ENCODE measurements at regions not wholly inside any gene's neighbourhood (a gene's known extent, or its start where the extent isn't known, plus 50 kb on each side); places are given as distances from the start of the nearest gene placed in this dataset.
"Not testable (repeated sequence)": the region's sequence is repeated elsewhere in the genome, so short reads cannot be mapped to it uniquely, and the experiment has no call there.

DNA sequence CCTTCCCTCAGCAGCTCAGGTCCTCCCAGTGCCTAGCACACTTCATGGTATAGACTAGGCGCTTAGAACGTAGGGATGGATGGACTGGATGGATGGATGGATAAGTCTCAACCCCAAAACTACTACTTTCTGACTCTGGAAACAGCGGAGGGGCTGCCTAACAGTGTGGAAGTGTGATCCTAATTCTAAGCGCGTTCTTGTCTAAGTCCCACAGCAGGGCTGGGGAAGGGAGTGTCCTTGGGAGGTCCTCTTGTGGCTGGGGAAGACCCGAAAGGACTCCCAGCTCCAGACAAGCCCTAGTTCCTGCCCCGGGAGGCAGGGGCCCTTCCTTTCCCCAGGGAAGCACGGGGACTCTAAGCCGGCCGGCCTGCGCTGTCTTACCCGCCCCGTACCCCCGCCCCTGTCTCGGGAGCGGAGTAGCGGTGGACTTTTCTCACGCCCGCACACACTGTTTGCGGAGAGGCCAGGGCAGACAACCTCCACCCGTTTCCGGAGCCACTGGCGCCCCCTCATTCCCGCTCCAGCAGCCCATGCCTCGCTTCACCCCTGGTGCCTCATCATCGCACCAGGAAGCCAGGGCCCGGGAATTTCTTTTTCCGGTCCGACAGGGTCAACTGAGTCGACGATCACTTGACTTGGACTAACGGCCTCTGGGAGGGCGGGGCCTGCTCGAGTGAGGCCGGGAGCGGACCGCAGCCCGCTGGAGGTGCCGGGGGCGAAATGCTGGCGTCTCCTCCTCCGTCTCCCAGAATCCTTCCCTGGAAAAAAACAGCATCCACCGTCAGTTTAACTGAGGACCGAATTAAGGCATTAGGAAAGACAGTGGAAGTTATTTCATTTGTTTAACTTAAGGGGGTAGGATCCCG, 133.3 kb downstream of the TBC1D2B start:
- DNase-seq (ENCODE audit: low spot score), result peak; percentile 83

DNA sequence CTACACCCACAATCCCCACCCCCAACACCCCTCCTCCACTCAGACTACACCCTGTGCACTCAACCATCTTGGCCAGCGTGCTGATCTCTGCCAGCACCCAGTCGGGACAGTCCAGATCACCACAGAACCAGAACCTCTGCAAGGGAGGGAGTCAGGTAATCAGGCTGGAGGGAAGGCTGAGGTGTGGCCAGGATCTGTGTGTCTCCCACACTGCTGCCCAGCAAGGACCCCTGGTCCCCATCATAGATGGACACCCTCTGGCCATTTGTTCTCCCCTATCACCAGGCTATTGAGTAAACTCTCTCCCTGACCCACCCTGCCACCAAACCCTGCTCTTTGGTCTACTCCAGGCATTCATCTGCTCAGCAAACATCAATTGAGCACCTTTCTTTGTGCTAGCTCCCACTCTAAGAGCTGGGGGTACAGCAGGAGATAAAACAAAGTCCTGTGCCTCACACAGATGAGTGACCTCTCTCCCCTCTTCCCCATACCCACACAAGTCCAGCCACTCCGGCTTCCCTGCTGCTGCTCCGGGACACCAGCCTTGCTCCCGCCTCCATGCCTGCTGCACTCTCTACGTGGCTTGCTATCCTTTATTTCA, 134.8 kb downstream of the TBC1D2B start:
- no peak for DNase-seq (ENCODE audit: low spot score)

DNA sequence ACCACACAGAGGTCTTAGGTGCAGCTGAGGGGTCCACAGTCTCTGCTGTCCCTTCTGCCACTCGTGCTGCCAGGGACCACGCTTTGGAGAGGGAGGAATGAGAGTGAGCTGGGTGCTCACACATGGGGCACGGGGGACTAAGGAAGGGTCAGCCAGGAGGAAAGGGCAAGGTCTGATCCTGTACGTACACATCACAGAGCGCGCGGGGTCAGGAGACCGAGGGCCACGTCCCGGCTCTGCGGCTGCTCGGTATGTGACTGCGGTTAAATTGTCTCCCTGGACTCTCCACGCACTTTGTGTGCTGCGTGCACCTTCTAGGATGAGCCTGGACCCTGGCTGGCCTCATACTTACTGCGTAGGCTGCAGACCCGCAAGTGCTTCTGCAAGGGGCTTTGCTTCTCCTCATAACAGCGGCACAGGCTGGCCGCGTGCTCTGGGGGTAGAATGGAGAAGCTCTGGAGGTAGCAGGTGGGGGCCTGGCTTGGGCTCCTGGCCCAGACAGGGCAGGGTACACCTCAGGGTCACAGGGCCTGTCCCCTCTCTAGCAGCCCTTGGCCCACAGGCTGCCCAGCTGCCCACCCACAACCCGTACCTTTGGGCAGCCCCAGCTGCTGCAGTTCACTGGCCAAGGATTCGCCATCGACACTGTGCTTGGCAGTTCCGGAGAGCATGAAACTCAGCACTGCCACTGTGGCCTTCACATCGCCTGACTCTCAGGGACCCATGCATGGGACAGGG, 136.3 kb downstream of the TBC1D2B start:
- not testable (repeated sequence) for DNase-seq (ENCODE audit: low spot score)

DNA sequence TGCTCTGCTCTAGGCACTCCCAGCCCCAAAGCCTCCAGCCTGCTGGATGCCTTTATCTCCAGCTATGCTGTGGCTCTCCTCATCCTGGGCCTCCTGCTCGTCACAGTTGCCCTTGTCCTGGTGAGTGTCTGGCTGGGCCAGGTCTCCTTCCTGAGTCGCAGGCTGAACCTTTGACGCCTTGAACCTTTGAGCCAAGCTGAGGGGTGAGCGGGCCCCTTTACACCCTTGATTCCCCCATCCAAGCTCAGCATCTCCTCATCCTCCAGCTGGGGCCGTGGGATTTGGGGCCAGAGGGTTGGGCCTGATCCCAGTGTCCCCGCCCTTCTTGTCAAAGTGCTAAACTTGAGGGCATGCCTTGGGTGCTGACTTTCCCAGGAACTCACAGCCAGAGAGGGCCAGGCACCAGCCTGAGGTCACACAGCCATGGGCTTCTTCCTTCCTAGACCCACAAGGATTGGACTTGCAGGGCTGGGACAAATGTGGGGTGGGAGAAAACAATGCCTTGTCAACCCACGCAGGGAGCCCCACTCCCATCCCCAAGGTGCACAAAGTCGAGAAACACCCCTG, 137.0 kb downstream of the TBC1D2B start:
- DNase-seq (ENCODE audit: low spot score), result no peak

DNA sequence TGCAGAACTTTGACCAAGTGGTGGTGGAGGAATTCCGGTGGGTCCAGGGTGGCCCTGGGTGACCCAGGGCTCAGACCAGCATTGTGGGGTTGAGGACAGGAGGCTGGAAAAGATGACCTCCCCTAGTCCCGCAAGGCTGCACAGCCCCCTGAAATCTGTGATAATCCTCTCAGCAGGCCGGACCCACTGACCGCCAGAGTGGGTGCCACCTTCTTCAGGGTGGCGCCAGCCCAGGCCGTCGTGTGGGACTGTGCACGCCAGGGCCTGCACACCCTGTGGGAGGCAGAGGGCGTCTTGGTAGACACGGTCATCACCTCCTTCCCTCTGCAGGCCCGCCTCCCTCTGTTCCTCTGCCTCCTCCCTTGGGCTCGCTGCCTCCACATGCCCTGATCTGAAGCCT, 137.7 kb downstream of the TBC1D2B start:
- no peak for DNase-seq (ENCODE audit: low spot score)

DNA sequence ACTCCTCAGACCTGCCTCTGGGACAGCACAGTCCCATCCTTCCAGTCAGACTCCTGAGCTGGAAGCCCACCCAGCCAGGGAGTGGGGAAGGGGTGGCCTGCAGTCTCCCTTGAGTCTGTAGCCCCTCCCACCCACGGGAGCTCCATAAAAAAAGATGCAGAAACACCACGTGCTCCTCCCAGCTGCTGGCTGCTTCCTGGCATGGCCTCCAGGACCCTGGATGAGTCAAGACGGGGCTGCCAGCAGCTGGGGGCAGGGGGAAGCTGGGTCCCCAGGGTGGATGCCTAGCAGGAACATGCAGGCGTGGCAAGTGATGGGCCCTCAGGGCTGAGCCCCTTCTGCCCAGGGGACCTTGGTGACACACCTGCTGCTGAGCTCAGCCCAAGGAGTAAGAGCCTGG, 138.5 kb downstream of the TBC1D2B start:
- not testable (repeated sequence) for DNase-seq (ENCODE audit: low spot score)

DNA sequence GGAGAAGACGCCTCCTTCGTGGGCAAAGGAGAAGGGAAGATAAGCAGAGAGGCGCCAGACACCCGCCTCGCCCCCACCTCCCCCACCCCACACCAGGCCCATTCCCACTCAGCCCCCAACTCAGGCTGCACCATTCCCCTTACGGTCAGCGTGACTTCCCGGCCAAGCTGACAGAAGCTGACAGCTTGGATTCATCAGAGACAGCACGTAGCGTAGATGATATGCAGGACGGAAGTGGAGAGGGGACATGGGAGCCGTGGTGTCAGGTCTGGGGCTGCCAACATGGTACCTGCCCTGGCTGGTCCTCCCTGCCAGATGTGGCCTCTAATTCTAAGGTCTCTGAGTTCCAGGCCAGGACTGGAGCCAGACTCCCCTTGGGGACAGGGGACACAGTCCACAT, 139.0 kb downstream of the TBC1D2B start:
- not testable (repeated sequence) for DNase-seq (ENCODE audit: low spot score)

DNA sequence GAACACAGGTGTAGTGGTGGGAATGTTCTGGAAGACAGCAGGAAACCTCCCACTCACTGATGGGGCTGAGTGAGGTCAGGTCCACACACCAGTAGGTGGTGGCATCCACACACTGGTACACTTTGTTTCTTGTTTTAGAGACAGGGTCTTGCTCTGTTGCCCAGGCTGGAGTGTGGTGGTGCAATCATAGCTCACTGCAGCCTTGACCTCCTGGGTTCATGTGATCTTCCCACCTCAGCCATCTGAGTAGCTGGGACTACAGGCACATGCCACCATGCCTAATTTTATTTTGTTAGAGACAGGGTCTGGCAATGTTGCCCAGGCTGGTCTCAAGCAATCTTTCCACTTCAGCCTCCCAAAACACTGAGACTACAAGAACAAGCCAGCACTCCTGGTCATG, 140.9 kb downstream of the TBC1D2B start:
- DNase-seq (ENCODE audit: low spot score), result not testable (repeated sequence)

DNA sequence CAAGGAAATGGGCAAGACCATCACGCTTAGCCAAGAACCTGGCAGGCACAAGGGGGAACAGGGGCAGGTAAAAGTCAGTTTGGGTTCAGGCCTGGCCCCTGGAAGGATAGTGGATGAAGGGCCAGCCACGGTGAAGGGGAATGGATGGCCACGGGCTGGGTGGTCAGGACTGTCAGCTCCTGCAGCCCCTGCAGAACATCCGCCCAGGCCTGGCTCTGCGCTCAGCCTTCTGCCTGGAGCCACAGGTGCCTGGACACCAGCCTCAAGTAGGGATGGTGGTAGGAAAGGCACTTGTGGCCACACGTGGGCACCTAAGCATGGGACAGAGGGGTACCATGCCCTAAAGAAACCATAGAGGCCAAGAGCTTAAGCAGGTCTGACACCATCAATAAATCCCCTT, 143.0 kb downstream of the TBC1D2B start:
- not testable (repeated sequence) for DNase-seq (ENCODE audit: low spot score)

DNA sequence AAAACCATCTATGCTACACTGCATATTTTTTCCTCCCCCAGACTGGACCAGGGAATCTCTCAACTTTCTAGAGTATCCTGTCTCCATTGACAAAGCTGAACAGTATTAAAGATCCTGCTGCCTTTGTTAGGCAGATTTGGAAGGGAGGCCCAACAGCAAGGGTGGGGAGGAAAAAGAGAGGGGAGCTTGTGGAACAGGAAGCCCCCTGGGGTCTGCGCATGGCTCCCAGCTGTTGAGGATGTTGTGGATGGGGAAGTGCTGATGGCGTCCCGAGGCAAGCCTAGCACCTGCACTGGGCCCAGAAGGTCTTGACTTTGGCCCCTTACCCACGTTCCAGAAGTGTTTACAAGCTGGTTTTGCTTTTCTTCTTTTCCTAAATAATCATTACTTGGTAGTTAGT, 146.6 kb downstream of the TBC1D2B start:
- DNase-seq (ENCODE audit: low spot score), result not testable (repeated sequence)

DNA sequence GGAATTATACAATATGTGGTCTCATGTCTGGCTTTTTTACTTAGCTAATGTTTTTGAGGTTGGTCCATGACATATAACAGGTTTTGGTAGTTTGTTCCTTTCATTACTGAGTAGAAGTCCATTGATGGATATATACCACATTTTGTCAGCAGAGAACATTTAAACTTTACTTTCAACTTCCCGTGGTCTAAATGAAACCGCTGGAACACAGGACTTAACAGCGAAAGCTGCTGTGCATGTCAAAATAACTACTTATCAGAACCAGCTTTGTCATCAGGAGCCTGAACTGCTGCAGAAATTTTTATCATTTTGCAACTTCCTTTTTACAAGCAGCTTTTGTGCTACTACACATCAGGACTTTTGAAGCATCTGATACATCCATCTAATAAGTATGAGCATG, 147.0 kb downstream of the TBC1D2B start:
- not testable (repeated sequence) for DNase-seq (ENCODE audit: low spot score)

DNA sequence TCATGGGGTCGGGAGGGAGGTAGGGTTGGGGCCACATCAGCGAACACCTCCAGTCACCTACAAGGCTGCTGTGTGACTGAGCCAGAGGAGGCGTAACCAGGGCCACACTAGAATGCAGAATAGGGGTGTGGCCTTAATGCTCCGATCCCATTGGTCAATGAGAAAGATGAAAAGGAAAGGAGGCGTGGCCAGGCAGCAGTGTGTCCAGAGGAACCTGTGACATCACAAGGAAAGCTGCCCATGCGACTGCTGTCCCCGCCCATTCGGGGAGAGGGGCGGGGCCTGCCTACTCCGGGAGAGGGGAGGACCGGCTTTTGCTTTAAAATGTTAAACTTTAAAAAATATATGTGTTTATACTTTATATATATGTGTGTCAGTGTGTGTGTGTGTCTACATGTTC, 150.7 kb downstream of the TBC1D2B start:
- not testable (repeated sequence) for DNase-seq (ENCODE audit: low spot score)

DNA sequence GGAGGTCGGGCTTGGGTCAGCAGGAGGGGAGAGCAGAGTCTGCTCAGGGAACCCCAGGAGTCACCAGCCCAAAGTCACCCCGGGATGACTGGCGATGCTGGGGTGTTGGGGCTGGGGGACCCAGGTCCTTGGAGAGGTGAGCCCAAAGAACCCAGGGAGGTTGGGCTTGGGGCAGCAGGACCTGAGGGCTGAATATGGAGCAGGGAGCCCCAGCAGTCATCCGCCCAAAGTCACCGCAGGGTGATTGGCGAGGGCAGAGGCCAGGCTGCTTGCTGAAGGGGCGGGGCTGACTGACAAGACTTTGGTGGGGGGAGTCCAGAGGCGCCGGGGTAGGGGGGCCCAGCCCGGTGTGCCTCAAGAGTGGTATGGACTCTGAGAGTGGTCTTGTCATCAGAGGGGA, 151.2 kb downstream of the TBC1D2B start:
- not testable (repeated sequence) for DNase-seq (ENCODE audit: low spot score)

DNA sequence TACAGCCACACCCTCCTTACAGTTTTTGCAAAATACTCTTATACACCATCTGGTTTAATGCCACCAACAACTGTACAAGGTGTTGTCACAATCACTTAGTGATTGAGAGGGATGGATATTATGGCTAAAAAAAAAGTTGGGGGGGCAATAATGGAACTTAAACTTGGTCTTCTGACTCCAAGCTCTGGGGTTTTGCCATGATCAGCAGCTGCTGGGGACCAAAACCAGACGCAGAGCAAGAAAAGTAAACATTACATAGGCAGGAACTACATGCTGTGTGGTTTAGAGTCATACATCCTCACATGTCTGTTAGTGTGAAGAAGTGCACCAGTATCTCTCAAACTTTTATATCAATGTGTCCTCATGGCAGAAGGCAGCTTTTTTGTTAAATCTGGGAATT, 152.4 kb downstream of the TBC1D2B start:
- DNase-seq (ENCODE audit: low spot score), result not testable (repeated sequence)

DNA sequence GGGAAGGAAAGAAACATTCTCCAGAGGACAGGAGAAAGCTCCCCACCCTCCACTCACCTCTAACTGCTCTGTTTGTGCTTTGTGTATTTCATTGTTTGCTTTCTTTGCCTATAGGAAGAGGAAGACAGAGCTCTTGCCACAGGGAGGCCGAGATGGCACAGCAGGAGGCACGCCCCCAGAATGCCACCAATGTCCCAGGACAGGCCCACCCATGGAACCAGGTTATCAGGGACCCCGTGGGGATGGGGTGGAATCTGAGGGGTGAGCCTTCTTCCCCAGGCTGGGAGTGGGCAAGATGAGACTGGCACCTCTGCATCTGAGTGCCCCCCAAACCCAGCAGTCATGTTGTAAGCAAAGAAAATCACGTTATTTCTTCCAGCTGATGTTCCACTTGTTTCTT, 155.8 kb downstream of the TBC1D2B start:
- DNase-seq (ENCODE audit: low spot score), result no peak

DNA sequence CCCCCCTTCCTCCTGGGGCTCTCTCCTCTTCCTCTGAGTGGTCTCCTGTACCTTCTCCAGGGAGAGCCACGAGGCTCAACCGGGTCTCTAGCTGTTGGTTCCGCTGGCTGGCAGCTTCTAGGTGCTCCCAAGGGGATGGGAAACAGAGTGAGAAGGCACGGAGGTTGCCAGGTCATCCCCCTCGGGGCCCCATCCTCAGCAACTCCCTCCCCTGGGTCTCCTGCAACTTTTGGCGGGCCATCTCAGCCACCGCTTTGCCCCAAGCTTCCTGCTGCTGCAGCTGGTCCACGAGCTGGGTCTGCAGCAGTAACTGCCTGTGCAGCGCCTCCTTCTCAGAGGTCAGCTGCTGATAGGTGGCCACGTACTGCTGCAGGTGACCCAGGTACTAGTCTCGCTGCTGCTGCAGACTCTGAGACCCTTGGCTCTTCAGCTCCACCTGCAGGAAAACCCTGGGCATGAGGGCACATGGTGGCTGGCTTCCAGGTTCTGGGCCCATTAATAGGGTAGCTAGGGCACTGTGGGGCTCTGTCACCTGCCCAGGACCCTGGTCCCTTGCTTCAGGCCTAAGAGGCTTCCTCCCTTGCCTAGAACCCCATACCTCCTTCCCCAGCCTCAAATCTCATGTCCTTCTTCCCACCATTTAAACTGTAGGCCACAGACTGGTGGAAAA, 160.4 kb downstream of the TBC1D2B start:
- not testable (repeated sequence) for DNase-seq (ENCODE audit: low spot score)

DNA sequence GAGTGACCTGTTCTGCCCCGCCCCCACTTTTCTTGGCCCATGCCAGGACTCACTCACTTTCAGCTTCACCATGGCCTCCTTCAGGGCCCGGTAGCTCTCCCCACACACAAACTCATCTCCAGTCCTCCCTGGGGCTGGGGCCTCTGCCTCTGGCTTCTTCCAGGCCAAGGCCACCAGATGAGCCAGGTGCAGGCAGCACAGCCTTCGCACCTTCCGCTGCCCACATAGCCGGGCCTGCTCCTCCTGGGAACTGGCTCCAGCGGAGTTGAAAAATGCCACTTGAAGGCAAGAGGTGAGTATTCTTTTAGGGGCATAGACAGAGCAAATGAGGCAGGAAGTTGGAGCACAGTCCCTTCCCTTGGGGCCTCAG, 161.6 kb downstream of the TBC1D2B start:
- not testable (repeated sequence) for DNase-seq (ENCODE audit: low spot score)

DNA sequence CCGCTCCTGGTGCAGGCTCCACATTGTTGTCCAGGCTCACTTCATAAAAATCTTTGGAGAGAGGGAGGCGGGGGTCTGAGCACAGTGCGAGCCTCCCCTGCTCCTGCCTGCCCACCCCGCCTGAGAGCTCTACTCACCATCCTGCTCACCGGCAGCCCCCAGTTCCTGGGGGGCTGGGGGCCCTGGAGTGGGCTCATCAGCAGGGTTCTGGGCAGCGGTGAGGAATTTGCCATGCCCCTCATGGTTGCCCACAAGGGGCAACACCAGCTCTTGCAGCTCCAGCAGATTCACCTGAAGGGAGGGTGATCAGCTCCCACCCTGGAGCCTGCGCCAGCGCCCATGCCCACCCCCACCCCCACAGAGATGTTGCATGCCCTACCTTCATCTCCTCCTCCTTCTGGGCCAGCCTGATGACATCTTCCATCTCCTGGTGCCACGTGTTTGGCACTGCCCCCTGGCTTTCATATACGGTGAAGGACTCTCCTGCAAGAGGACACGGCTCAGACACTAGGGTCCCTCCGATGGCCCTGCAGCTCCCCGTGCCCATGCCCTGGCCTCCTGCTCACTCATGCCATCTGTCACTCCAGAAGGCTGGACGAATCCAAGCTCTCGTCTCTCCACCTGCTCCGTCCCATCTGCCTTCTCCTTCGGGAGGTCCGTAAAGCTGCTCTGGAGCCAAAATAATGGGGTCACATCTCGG, 162.1 kb downstream of the TBC1D2B start:
- no peak for DNase-seq (ENCODE audit: low spot score)

DNA sequence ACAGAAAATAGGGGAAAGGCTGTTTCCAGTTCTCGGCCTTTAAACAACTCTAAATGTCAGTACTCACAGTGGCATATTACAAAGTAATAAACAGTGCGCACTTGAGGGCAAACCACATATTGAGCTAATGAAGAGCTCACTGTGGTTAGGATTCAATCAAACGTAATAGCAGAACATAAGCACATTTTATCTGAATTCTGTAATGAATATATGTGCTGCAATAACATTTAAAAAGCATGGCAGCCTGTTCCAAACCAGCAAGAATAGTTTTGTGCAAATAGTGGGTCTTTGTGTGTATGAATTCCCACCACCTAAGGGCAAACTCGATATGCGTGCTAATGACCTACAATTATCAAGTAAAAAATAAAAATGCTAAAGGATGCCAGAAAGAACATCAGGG, 163.0 kb downstream of the TBC1D2B start:
- DNase-seq (ENCODE audit: low spot score), result not testable (repeated sequence)

DNA sequence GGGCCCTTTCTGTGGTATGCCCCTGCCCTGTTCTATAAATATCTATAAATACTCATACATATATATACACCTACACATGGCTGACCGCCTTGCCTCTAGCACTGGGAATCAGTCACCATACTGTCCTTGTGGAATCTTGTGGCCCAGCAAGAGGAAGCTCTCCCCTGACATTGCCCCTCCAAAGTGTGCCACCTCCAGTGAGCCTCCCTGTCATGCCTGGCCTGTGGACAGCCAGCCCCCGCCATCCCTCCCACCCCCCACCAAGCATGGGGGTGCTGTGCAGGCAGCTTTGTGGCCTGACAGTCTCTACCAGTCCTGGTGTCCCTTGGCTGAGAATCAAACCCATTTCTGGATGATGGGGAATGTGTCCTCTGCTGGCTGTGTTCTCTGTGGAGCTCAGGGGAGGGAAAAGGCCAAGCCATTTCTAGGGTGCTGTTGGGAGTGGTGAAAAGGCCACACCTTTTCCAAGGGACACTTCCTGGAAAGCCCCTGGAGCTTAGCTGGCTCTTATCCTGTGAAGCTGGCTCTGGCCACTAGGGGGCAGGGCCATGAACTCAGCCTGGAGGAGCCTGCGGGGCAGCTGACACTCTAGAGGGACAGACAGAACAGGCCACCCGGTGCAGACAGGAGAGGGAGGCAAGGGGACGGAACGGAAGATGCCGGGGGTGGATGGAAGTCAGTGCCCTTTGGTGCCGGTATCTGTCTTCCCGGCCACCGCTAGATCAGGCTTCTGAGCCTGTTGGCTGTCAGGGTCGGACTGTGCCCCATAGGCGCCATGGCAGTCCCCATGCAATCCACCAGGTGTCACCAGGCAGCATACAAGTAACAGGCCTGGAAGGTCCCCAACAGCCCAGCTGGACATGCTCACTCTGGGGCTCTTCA, 167.2 kb downstream of the TBC1D2B start:
- peak; percentile 37 for DNase-seq (ENCODE audit: low spot score)
